Transverse colon (tissue), 4 donors: ENCODE measurements at regions not wholly inside any gene's neighbourhood (a gene's known extent, or its start where the extent isn't known, plus 50 kb on each side); places are given as distances from the start of the nearest gene placed in this dataset.

Source experiments
- DNase-seq: peaks from one replicate; pipeline ENCODE4 v3.0.0-alpha.2; 2019
- H3K27ac ChIP-seq, 4 donors: fragments of 200-600 bp; sonication (generic); 2 replicates each; pipeline ENCODE4 v1.5.1; 2016 to 2018; ENCODE audit warnings: inconsistent platforms in 4 of 4
- H3K27me3 ChIP-seq: fragments of 200-600 bp; sonication (generic); 2 replicates; pipeline ENCODE4 v1.5.1; 2017; ENCODE audit warnings: inconsistent platforms
- H3K36me3 ChIP-seq, 4 donors: fragments of 200-600 bp; sonication (generic); 2 replicates each; pipeline ENCODE4 v1.5.1; 2017 to 2019; ENCODE audit warnings: inconsistent platforms in 4 of 4
- H3K4me1 ChIP-seq, 4 donors: fragments of 200-600 bp; sonication (generic); 2 replicates each; pipeline ENCODE4 v1.5.1; 2017 to 2020; ENCODE audit warnings: inconsistent platforms in 4 of 4
- H3K4me3 ChIP-seq, 4 donors: fragments of 200-600 bp; sonication (generic); 1 replicate in 1 of 4; 2 replicates in 3 of 4; pipeline versions ENCODE4 v1.5.1 to v1.6.1; 2017 to 2019; ENCODE audit warnings: inconsistent platforms in 4 of 4
- H3K9me3 ChIP-seq, 2 donors: fragments of 200-600 bp; sonication (generic); 2 replicates each; pipeline ENCODE4 v1.5.1; 2017 to 2019; ENCODE audit warnings: inconsistent platforms in 2 of 2
- EP300 ChIP-seq: sonication (generic); formaldehyde crosslinking; IDR thresholded peaks from one replicate; pipeline ENCODE4 v1.6.1; 2017; ENCODE audit warnings: antibody characterized with exemption, low read depth
- POLR2A ChIP-seq: fragments of 450-650 bp; IDR thresholded peaks from one replicate; pipeline ENCODE4 v1.6.1; 2016; ENCODE audit warnings: antibody characterized with exemption, mild to moderate bottlenecking, moderate library complexity
- POLR2AphosphoS5 ChIP-seq, 3 donors: sonication (generic); formaldehyde crosslinking; IDR thresholded peaks; one replicate each; pipeline ENCODE4 v1.6.1; 2016; ENCODE audit warnings: antibody characterized with exemption in 3 of 3
- WGBS, 2 donors: methylation state at CpG; one replicate each; pipeline ENCODE4 v1.1.5; 2018; ENCODE audit warnings: low coverage in 1 of 2; 5-methylcytosine and 5-hydroxymethylcytosine counted together
- in situ Hi-C, 4 donors: fragments of 200-750 bp; cut with MboI; loops; one replicate each; pipeline versions ENCODE4 v1.15.0 to v1.15.1; 2017; ENCODE audit warnings: low sequenced_read_pairs in 3 of 4, low pct_ligation_motif_present in 1 of 4, low pct_unique_long_range_greater_than_20kb in 1 of 4
- intact Hi-C: fragments of 100-400 bp; cut with DNase I; formaldehyde crosslinking; loops from one replicate; pipeline ENCODE4 v1.15.1; 2023; ENCODE audit warnings: low total_unique reads
- TF ChIP-seq, protein P1 (sequence below), 5 experiments: fragments of 200-600 bp in 3 of 5; fragments of 450-650 bp in 2 of 5; sonication (generic) in 3 of 5; IDR thresholded peaks; 1 replicate in 2 of 5; 2 replicates in 3 of 5; pipeline ENCODE4 v1.5.1; 2016 to 2017; ENCODE audit warnings: antibody characterized with exemption in 5 of 5, inconsistent platforms in 3 of 5, mild to moderate bottlenecking in 2 of 5, moderate library complexity in 1 of 5

DNA sequence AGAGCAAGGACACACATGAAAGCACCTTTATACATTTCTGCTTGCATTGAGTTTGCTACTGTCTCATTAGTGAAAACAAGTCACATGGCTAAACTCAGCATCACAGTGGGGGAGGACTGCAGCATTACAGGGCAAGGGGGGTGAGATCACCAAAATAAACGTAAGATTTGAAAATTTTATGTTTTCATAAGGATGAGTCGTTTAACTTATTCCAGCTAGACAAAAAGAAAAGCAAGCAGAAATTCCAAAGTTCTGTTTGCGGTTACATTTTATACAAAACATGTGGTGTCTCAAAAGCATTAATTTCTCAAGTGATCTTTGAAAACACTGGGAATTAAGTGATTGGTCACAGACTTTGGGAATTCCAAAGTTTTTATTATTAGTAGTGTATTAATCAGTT is 261.4 kb upstream of the RXFP2 start:
- Histone ChIP-seq H3K9me3 (no peaks in the 10 kb centered on the region), H3K27me3 (no peaks in the 10 kb centered on the region), H3K4me1 (no peaks in the 10 kb centered on the region), H3K36me3 (no peaks in the 10 kb centered on the region), H3K27ac (no peak overlapping the region), H3K4me3 (no peak overlapping the region)
- intact Hi-C loops (no loop called here), in situ Hi-C loops (no loop called here)
- TF ChIP-seq POLR2AphosphoS5 (IDR thresholded peaks at IDR 0.05) = no peak
- no peak for TF ChIP-seq EP300
- TF ChIP-seq POLR2A = no peak
- TF ChIP-seq, protein P1, sequence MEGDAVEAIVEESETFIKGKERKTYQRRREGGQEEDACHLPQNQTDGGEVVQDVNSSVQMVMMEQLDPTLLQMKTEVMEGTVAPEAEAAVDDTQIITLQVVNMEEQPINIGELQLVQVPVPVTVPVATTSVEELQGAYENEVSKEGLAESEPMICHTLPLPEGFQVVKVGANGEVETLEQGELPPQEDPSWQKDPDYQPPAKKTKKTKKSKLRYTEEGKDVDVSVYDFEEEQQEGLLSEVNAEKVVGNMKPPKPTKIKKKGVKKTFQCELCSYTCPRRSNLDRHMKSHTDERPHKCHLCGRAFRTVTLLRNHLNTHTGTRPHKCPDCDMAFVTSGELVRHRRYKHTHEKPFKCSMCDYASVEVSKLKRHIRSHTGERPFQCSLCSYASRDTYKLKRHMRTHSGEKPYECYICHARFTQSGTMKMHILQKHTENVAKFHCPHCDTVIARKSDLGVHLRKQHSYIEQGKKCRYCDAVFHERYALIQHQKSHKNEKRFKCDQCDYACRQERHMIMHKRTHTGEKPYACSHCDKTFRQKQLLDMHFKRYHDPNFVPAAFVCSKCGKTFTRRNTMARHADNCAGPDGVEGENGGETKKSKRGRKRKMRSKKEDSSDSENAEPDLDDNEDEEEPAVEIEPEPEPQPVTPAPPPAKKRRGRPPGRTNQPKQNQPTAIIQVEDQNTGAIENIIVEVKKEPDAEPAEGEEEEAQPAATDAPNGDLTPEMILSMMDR (IDR thresholded peaks at IDR 0.05) = no peak
- DNase-seq = no peak
- WGBS, 2 donors = 54 to 73% methylated on average over 3 of the region's 3 CpGs

DNA sequence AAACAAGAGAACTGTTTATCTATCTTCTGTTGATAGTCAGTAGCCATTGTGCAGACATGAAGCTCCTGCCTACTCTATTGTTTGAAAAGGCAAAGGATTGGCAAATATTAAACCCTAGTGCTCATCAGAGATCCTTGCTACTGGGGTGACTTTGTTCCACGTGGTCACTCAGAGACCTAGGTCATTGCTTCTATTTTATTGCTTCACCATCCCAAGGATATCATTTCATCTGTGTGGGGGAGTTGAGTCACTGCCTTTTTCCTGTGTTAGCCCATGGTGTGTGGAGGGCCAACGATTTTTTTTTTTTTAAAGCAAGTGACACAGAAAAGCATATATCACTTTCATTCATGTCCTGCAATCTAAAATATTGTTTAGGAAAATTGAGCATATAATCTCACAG is 254.1 kb upstream of the RXFP2 start:
- DNase-seq = no peak
- TF ChIP-seq POLR2A (no peak), POLR2AphosphoS5 (IDR thresholded peaks at IDR 0.05) (no peak), EP300 (no peak)
- TF ChIP-seq, protein P1 (IDR thresholded peaks at IDR 0.05) = no peak
- no peak overlapping the region for H3K4me3 ChIP-seq
- no peak overlapping the region for H3K27ac ChIP-seq
- 46 to 56% methylated on average over 2 of the region's 2 CpGs for WGBS, 2 donors
- H3K27me3 ChIP-seq = no peaks in the 10 kb centered on the region
- no peaks in the 10 kb centered on the region for H3K9me3 ChIP-seq
- intact Hi-C loops = loop anchor here (5.0 kb wide), 1 partner anchor 142 kb away; no protein-coding TSS in a partner anchor
- no peaks in the 10 kb centered on the region for H3K4me1 ChIP-seq
- in situ Hi-C loops = no loop called here
- H3K36me3 ChIP-seq = no peaks in the 10 kb centered on the region

DNA sequence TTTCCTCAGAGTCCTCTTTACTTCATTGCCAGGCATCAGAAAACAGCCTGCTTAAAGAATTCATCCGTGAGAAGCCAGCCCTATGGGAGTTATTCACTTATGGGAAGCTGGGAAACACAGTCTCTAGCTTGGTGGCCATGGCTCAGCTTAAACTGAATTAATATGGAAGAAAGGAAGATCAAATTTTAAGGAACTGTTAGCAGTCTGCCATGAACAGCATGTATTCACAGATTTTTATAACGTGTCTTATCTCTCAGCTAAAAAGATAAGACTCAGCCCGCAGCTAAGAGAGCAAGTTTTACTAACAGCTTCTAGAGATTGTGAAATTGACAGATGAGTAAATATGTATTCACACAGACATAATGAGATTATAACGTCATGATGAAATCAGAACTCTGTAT is 253.7 kb upstream of the RXFP2 start:
- intact Hi-C loops = loop anchor here (5.0 kb wide), 1 partner anchor 142 kb away; no protein-coding TSS in a partner anchor
- in situ Hi-C loops = no loop called here
- Histone ChIP-seq H3K27ac (no peak overlapping the region), H3K9me3 (no peaks in the 10 kb centered on the region), H3K4me3 (no peak overlapping the region), H3K27me3 (no peaks in the 10 kb centered on the region), H3K4me1 (no peaks in the 10 kb centered on the region), H3K36me3 (no peaks in the 10 kb centered on the region)
- no peak for DNase-seq
- no peak for TF ChIP-seq POLR2A
- TF ChIP-seq EP300 = no peak
- no peak for TF ChIP-seq POLR2AphosphoS5 (IDR thresholded peaks at IDR 0.05)
- TF ChIP-seq, protein P1 (IDR thresholded peaks at IDR 0.05) = no peak
- 38 to 41% methylated on average over 4 of the region's 4 CpGs for WGBS, 2 donors

DNA sequence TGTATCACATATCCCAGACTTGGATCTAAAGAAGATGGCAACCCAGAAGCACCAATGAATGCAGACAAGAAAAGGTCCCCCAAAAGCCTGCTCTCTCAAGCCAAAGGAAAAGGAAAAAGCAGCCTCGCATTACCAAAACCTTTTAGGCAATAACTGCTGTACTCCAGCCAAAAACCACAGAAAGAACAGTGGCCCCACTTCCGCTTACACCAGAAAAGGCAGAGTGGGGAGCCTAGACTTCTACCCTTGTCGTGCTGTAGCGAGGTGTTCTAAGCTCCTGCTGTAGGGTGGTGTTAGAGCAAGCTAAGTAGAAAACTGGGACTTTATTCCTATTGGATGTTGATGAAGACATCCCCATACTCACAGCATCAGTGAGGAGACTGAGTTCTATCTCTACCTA is 244.0 kb upstream of the RXFP2 start:
- TF ChIP-seq EP300 (no peak), POLR2AphosphoS5 (IDR thresholded peaks at IDR 0.05) (no peak), POLR2A (no peak)
- TF ChIP-seq, protein P1 (IDR thresholded peaks at IDR 0.05) = no peak
- no peak overlapping the region for H3K27ac ChIP-seq
- intact Hi-C loops (no loop called here), in situ Hi-C loops (no loop called here)
- H3K9me3 ChIP-seq = no peaks in the 10 kb centered on the region
- no peak overlapping the region for H3K4me3 ChIP-seq
- DNase-seq = no peak
- no peaks in the 10 kb centered on the region for H3K36me3 ChIP-seq
- H3K4me1 ChIP-seq = no peaks in the 10 kb centered on the region
- no peaks in the 10 kb centered on the region for H3K27me3 ChIP-seq
- WGBS, 2 donors = 86 to 91% methylated on average over 3 to 4 of the region's 4 CpGs
